GM18505 (cell line): ENCODE measurements at regions not wholly inside any gene's neighbourhood (a gene's known extent, or its start where the extent isn't known, plus 50 kb on each side); places are given as distances from the start of the nearest gene placed in this dataset.

ENCODE experiments used
- ATAC-seq: cut with Tn5 transposase; IDR thresholded peaks from one replicate; pipeline ENCODE4 v1.9.1; 2021; ENCODE audit not compliant: unreplicated experiment
- POLR2A ChIP-seq: IDR thresholded peaks from 4 replicates; pipeline ENCODE4 v1.6.1; 2011; ENCODE audit warnings: borderline replicate concordance; ENCODE audit not compliant: insufficient read depth, insufficient read length; ENCODE audit errors: extremely low read depth

- no peak for TF ChIP-seq POLR2A
Observed at GRCh38 chr3:167188592-167188991, 191.5 kb downstream of the ZBBX start.

GRCh38 chr3:167187221-167187620 lies 192.9 kb downstream of the ZBBX start:
- TF ChIP-seq POLR2A = no peak
- ATAC-seq = no peak

More at GRCh38 chr3:167188592-167188991, 191.5 kb downstream of the ZBBX start:
- no peak for ATAC-seq

GRCh38 chr3:167184511-167184910 lies 195.6 kb downstream of the ZBBX start:
- ATAC-seq = no peak
- TF ChIP-seq POLR2A = no peak

GRCh38 chr3:167172377-167172776 lies 207.7 kb downstream of the ZBBX start:
- ATAC-seq = no peak

GRCh38 chr3:167167491-167167890 lies 212.6 kb downstream of the ZBBX start:
- no peak for TF ChIP-seq POLR2A
- ATAC-seq = no peak

More at GRCh38 chr3:167172377-167172776, 207.7 kb downstream of the ZBBX start:
- no peak for TF ChIP-seq POLR2A

- no peak for ATAC-seq
- TF ChIP-seq POLR2A = no peak
Observed at GRCh38 chr3:167166594-167167253, 213.4 kb downstream of the ZBBX start.

- no peak for TF ChIP-seq POLR2A
- no peak for ATAC-seq
Observed at GRCh38 chr3:167166012-167166411, 214.1 kb downstream of the ZBBX start.

- TF ChIP-seq POLR2A = no peak
- ATAC-seq = no peak
Observed at GRCh38 chr3:167163580-167163979, 216.5 kb downstream of the ZBBX start.

- no peak for ATAC-seq
- TF ChIP-seq POLR2A = no peak
Observed at GRCh38 chr3:167162083-167162482, 218.0 kb downstream of the ZBBX start.

- TF ChIP-seq POLR2A = no peak
- no peak for ATAC-seq
Observed at GRCh38 chr3:167160781-167161180, 219.3 kb downstream of the ZBBX start.

GRCh38 chr3:167151636-167152035 lies 228.5 kb downstream of the ZBBX start:
- TF ChIP-seq POLR2A = no peak
- ATAC-seq = no peak

GRCh38 chr3:167148136-167148535 lies 232.0 kb downstream of the ZBBX start:
- ATAC-seq = no peak
- no peak for TF ChIP-seq POLR2A

- TF ChIP-seq POLR2A = no peak
- no peak for ATAC-seq
Observed at GRCh38 chr3:167146911-167147310, 233.2 kb downstream of the ZBBX start.

GRCh38 chr3:167125612-167126407 lies 254.3 kb downstream of the ZBBX start:
- no peak for ATAC-seq
- TF ChIP-seq POLR2A = no peak

GRCh38 chr3:167120828-167121227 lies 259.3 kb downstream of the ZBBX start:
- TF ChIP-seq POLR2A = no peak
- no peak for ATAC-seq
